Neural crest cell (in vitro differentiated cells): ENCODE measurements at regions not wholly inside any gene's neighbourhood (a gene's known extent, or its start where the extent isn't known, plus 50 kb on each side); places are given as distances from the start of the nearest gene placed in this dataset.
"Not testable (repeated sequence)": the region's sequence is repeated elsewhere in the genome, so short reads cannot be mapped to it uniquely, and the experiment has no call there.

Experiments
- DNase-seq: peaks from one replicate; pipeline ENCODE4 v3.0.0; 2021; ENCODE audit warnings: low read depth, mixed read lengths, low spot score
- H3K27ac Mint-ChIP-seq: one replicate; pipeline ENCODE4 v1.8.0; 2021; ENCODE audit warnings: mild to moderate bottlenecking, mixed read lengths; ENCODE audit not compliant: unreplicated experiment
- H3K27me3 Mint-ChIP-seq: 2 replicates; pipeline ENCODE4 v1.8.0; 2021; ENCODE audit warnings: low read depth, mild to moderate bottlenecking, mixed read lengths
- H3K36me3 Mint-ChIP-seq: 2 replicates; pipeline ENCODE4 v1.8.0; 2021; ENCODE audit warnings: low read depth, mild to moderate bottlenecking, mixed read lengths
- H3K4me1 Mint-ChIP-seq: 2 replicates; pipeline ENCODE4 v1.8.0; 2021; ENCODE audit warnings: mixed read lengths
- H3K4me3 Mint-ChIP-seq: one replicate; pipeline ENCODE4 v1.8.0; 2021; ENCODE audit warnings: mild to moderate bottlenecking, mixed read lengths
- H3K9me3 Mint-ChIP-seq: 2 replicates; pipeline ENCODE4 v1.8.0; 2021; ENCODE audit warnings: mixed read lengths
- CTCF ChIP-seq: fragments of 200-600 bp; sonication (generic); conservative IDR thresholded peaks from 2 replicates; pipeline ENCODE4 v1.5.0; 2021; ENCODE audit warnings: antibody characterized with exemption, mild to moderate bottlenecking

GRCh38 chr13:65310663-65311328 lies 1919.3 kb downstream of the PCDH9 start:
- Mint-ChIP-seq H3K9me3 (peaks cover 14% of the 10 kb centered on the region), H3K4me1 (no peaks in the 10 kb centered on the region), H3K36me3 (peaks cover 5% of the 10 kb centered on the region), H3K4me3 (no peak overlapping the region), H3K27ac (no peak overlapping the region), H3K27me3 (no peaks in the 10 kb centered on the region)
- TF ChIP-seq CTCF: no peak
- DNase-seq: no peak

- DNase-seq: no peak
- no peak overlapping the region for H3K4me3 Mint-ChIP-seq
- H3K36me3 Mint-ChIP-seq: peaks cover 5% of the 10 kb centered on the region
- H3K27me3 Mint-ChIP-seq: no peaks in the 10 kb centered on the region
- peaks cover 10% of the 10 kb centered on the region for H3K9me3 Mint-ChIP-seq
- H3K4me1 Mint-ChIP-seq: no peaks in the 10 kb centered on the region
- no peak overlapping the region for H3K27ac Mint-ChIP-seq
- TF ChIP-seq CTCF: no peak
Measured at GRCh38 chr13:65309906-65310305, 1920.2 kb downstream of the PCDH9 start.

GRCh38 chr13:65308729-65309128 lies 1921.4 kb downstream of the PCDH9 start:
- H3K4me1 Mint-ChIP-seq, H3K4me3 Mint-ChIP-seq, H3K9me3 Mint-ChIP-seq, H3K27ac Mint-ChIP-seq, H3K27me3 Mint-ChIP-seq, DNase-seq, H3K36me3 Mint-ChIP-seq: not testable (repeated sequence)

GRCh38 chr13:65307056-65307455 lies 1923.1 kb downstream of the PCDH9 start:
- H3K36me3 Mint-ChIP-seq: peaks cover 5% of the 10 kb centered on the region
- no peak overlapping the region for H3K27ac Mint-ChIP-seq
- H3K4me1 Mint-ChIP-seq: no peaks in the 10 kb centered on the region
- no peak overlapping the region for H3K4me3 Mint-ChIP-seq
- TF ChIP-seq CTCF: no peak
- no peaks in the 10 kb centered on the region for H3K9me3 Mint-ChIP-seq
- no peak for DNase-seq
- H3K27me3 Mint-ChIP-seq: no peaks in the 10 kb centered on the region

GRCh38 chr13:65302691-65303090 lies 1927.4 kb downstream of the PCDH9 start:
- H3K4me1 Mint-ChIP-seq: no peaks in the 10 kb centered on the region

More at GRCh38 chr13:65302691-65303090, 1927.4 kb downstream of the PCDH9 start:
- DNase-seq: no peak
- Mint-ChIP-seq H3K36me3 (no peaks in the 10 kb centered on the region), H3K4me3 (no peak overlapping the region), H3K27me3 (no peaks in the 10 kb centered on the region), H3K9me3 (no peaks in the 10 kb centered on the region), H3K27ac (no peak overlapping the region)
- TF ChIP-seq CTCF: no peak
